Right atrium auricular region (tissue), 2 donors: ENCODE measurements at regions not wholly inside any gene's neighbourhood (a gene's known extent, or its start where the extent isn't known, plus 50 kb on each side); places are given as distances from the start of the nearest gene placed in this dataset.

Experiments used
- DNase-seq: peaks from one replicate; pipeline ENCODE4 v3.0.0-alpha.2; 2019; ENCODE audit warnings: low spot score
- H3K27ac ChIP-seq, 2 donors: fragments of 200-600 bp; sonication (generic); 1 replicate in 1 of 2; 2 replicates in 1 of 2; pipeline ENCODE4 v1.5.1; 2016 to 2019
- H3K27me3 ChIP-seq, 2 donors: fragments of 200-600 bp; sonication (generic); one replicate each; pipeline versions ENCODE4 v1.5.1 to v1.6.0; 2017 to 2019
- H3K36me3 ChIP-seq: fragments of 200-600 bp; sonication (generic); one replicate; pipeline ENCODE4 v1.5.1; 2016
- H3K4me1 ChIP-seq, 2 donors: fragments of 200-600 bp; sonication (generic); one replicate each; pipeline versions ENCODE4 v1.5.1 to v1.6.0; 2017 to 2019
- H3K4me3 ChIP-seq, 2 donors: fragments of 200-600 bp; sonication (generic); 1 replicate in 1 of 2; 2 replicates in 1 of 2; pipeline ENCODE4 v1.5.1; 2017 to 2019; ENCODE audit warnings: mild to moderate bottlenecking in 1 of 2, moderate library complexity in 1 of 2
- H3K9me3 ChIP-seq, 2 donors: fragments of 200-600 bp; sonication (generic); one replicate each; pipeline ENCODE4 v1.5.1; 2019
- CTCF ChIP-seq, 2 donors: fragments of 200-600 bp; sonication (generic); IDR thresholded peaks; one replicate each; pipeline ENCODE4 v1.5.1; 2019; ENCODE audit warnings: antibody characterized with exemption in 2 of 2

- TF ChIP-seq CTCF (IDR thresholded peaks at IDR 0.05), result no peak
- H3K36me3 ChIP-seq, result no peaks in the 10 kb centered on the region
- no peaks in the 10 kb centered on the region for H3K4me1 ChIP-seq
- no peak for DNase-seq
- H3K27me3 ChIP-seq, result no peaks in the 10 kb centered on the region
- no peaks in the 10 kb centered on the region for H3K9me3 ChIP-seq
- no peak overlapping the region for H3K27ac ChIP-seq
- no peak overlapping the region for H3K4me3 ChIP-seq
Measured at GRCh38 chr7:124692425-124692824, 73.2 kb downstream of the GPR37 start.

- Histone ChIP-seq H3K4me1 (no peaks in the 10 kb centered on the region), H3K9me3 (no peaks in the 10 kb centered on the region), H3K4me3 (no peak overlapping the region), H3K27ac (no peak overlapping the region), H3K27me3 (no peaks in the 10 kb centered on the region), H3K36me3 (no peaks in the 10 kb centered on the region)
- TF ChIP-seq CTCF (IDR thresholded peaks at IDR 0.05), result no peak
- no peak for DNase-seq
Measured at GRCh38 chr7:124690840-124691239, 74.8 kb downstream of the GPR37 start.

- Histone ChIP-seq H3K27me3 (no peaks in the 10 kb centered on the region), H3K36me3 (no peaks in the 10 kb centered on the region), H3K4me3 (no peak overlapping the region), H3K9me3 (no peaks in the 10 kb centered on the region), H3K4me1 (no peaks in the 10 kb centered on the region), H3K27ac (no peak overlapping the region)
- no peak for DNase-seq
- no peak for TF ChIP-seq CTCF (IDR thresholded peaks at IDR 0.05)
Measured at GRCh38 chr7:124689931-124690330, 75.7 kb downstream of the GPR37 start.

- TF ChIP-seq CTCF (IDR thresholded peaks at IDR 0.05), result no peak
- H3K36me3 ChIP-seq, result no peaks in the 10 kb centered on the region
- H3K9me3 ChIP-seq, result no peaks in the 10 kb centered on the region
- H3K27ac ChIP-seq, result no peak overlapping the region
- DNase-seq, result no peak
- H3K27me3 ChIP-seq, result no peaks in the 10 kb centered on the region
- no peaks in the 10 kb centered on the region for H3K4me1 ChIP-seq
- H3K4me3 ChIP-seq, result no peak overlapping the region
Measured at GRCh38 chr7:124689523-124689922, 76.1 kb downstream of the GPR37 start.

- Histone ChIP-seq H3K36me3 (no peaks in the 10 kb centered on the region), H3K4me1 (no peaks in the 10 kb centered on the region), H3K9me3 (no peaks in the 10 kb centered on the region), H3K4me3 (no peak overlapping the region), H3K27ac (no peak overlapping the region), H3K27me3 (no peaks in the 10 kb centered on the region)
- no peak for DNase-seq
- TF ChIP-seq CTCF (IDR thresholded peaks at IDR 0.05), result no peak
Measured at GRCh38 chr7:124688991-124689390, 76.6 kb downstream of the GPR37 start.

- no peaks in the 10 kb centered on the region for H3K4me1 ChIP-seq
- no peak for TF ChIP-seq CTCF (IDR thresholded peaks at IDR 0.05)
- DNase-seq, result no peak
- no peaks in the 10 kb centered on the region for H3K27me3 ChIP-seq
- no peaks in the 10 kb centered on the region for H3K9me3 ChIP-seq
- no peak overlapping the region for H3K4me3 ChIP-seq
- H3K36me3 ChIP-seq, result no peaks in the 10 kb centered on the region
- H3K27ac ChIP-seq, result no peak overlapping the region
Measured at GRCh38 chr7:124686543-124687171, 78.9 kb downstream of the GPR37 start.
